HCT116 (cell line): ENCODE measurements at regions not wholly inside any gene's neighbourhood (a gene's known extent, or its start where the extent isn't known, plus 50 kb on each side); places are given as distances from the start of the nearest gene placed in this dataset.
A peak's percentile ranks its signal among the peaks of the same experiment; 100 is the strongest.

Experiments
- ATAC-seq: fragments of 200-7000 bp; cut with Tn5 transposase; 2 replicates; pipeline ENCODE4 v1.9.1; 2020; ENCODE audit warnings: mild to moderate bottlenecking, moderate library complexity
- BruUV-seq: library from RNA; stranded (reverse); fragments of 400-500 nt; replicated peaks from 2 replicates; lab custom pipeline; 2021; lab: Mats Ljungman, UMichigan
- CTCF ChIA-PET: fragments of 300-600 bp; sonication (Branson Sonifier 250); formaldehyde crosslinking; loops from one replicate; lab custom pipeline; 2021; ENCODE audit warnings: antibody characterized with exemption; lab: Charles Lee
- POLR2A ChIA-PET: fragments of 300-600, 350-600 bp; sonication (Branson Sonifier 250); formaldehyde crosslinking; loops from one replicate; lab custom pipeline; 2021; ENCODE audit warnings: antibody characterized with exemption; lab: Charles Lee
- RAD21 ChIA-PET, 2 experiments: fragments of 300-600 bp; sonication (Branson Sonifier 250); formaldehyde crosslinking; loops; one replicate each; lab custom pipeline; 2023; ENCODE audit warnings: low total read pairs in 2 of 2; ENCODE audit not compliant: uncharacterized antibody in 2 of 2, unreplicated experiment in 2 of 2, low non-redundant PET in 1 of 2; lab: Charles Lee
- DNase-seq: peaks from one replicate; pipeline ENCODE4 v3.0.0-alpha.2; 2010; ENCODE audit warnings: low read depth, low spot score
- H2AFZ ChIP-seq: fragments of 200-600 bp; shearing (Covaris generic), sonication (generic); 2 replicates; pipeline ENCODE4 v1.6.1; 2017; ENCODE audit warnings: low read depth, mixed run types, mixed read lengths, antibody characterized with exemption, low read length; ENCODE audit not compliant: poor library complexity, severe bottlenecking
- H3K27ac ChIP-seq: 2 replicates; pipeline ENCODE4 v1.5.1; 2012; ENCODE audit warnings: low read depth, low read length
- H3K27me3 ChIP-seq: fragments of 200-600 bp; sonication (generic); 2 replicates; pipeline ENCODE4 v1.6.1; 2016; ENCODE audit warnings: mixed run types, low read length, mixed read lengths; ENCODE audit not compliant: insufficient read depth
- H3K36me3 ChIP-seq, 2 experiments: fragments of 200-500 bp in 1 of 2; fragments of 200-600 bp in 1 of 2; sonication (Bioruptor generic) in 1 of 2; sonication (generic) in 1 of 2; 2 replicates each; pipeline versions ENCODE4 v1.5.1 to v1.6.1; 2014 to 2016; ENCODE audit warnings: low read length in 2 of 2, inconsistent platforms in 1 of 2, mixed read lengths in 1 of 2, mixed run types in 1 of 2; ENCODE audit not compliant: insufficient read depth in 2 of 2, control insufficient read depth in 1 of 2
- H3K4me1 ChIP-seq, 2 experiments: fragments of 200-600 bp in 1 of 2; sonication (generic) in 1 of 2; 2 replicates each; pipeline versions ENCODE4 v1.5.1 to v1.6.1; 2012 to 2017; ENCODE audit warnings: low read length in 2 of 2, inconsistent platforms in 1 of 2, mild to moderate bottlenecking in 1 of 2, mixed read lengths in 1 of 2, mixed run types in 1 of 2, moderate library complexity in 1 of 2; ENCODE audit not compliant: insufficient read depth in 2 of 2, control insufficient read depth in 1 of 2
- H3K4me2 ChIP-seq: fragments of 200-600 bp; sonication (generic); 2 replicates; pipeline ENCODE4 v1.6.1; 2017; ENCODE audit warnings: mixed run types, low read length, mixed read lengths
- H3K4me3 ChIP-seq, 2 experiments: fragments of 200-600 bp in 1 of 2; sonication (generic) in 1 of 2; replicated peaks in 1 of 2; 2 replicates each; pipeline ENCODE4 v1.5.1; 2011 to 2016; ENCODE audit warnings: low read length in 2 of 2, control low read depth in 1 of 2, low read depth in 1 of 2, mild to moderate bottlenecking in 1 of 2, mixed read lengths in 1 of 2, mixed run types in 1 of 2
- H3K79me2 ChIP-seq: fragments of 200-600 bp; sonication (generic); 2 replicates; pipeline ENCODE4 v1.6.1; 2017; ENCODE audit warnings: mild to moderate bottlenecking, mixed run types, low read length, moderate library complexity, mixed read lengths; ENCODE audit not compliant: insufficient read depth
- H3K9ac ChIP-seq: fragments of 200-600 bp; sonication (generic); 2 replicates; pipeline ENCODE4 v1.6.1; 2016; ENCODE audit warnings: low read length, mixed read lengths
- H3K9me2 ChIP-seq: fragments of 200-600 bp; sonication (generic), shearing (Covaris generic); 2 replicates; pipeline ENCODE4 v1.6.1; 2017; ENCODE audit warnings: mixed run types, mild to moderate bottlenecking, moderate library complexity; ENCODE audit not compliant: insufficient read depth
- H3K9me3 ChIP-seq, 2 experiments: fragments of 200-500 bp in 1 of 2; fragments of 200-600 bp in 1 of 2; sonication (Bioruptor generic) in 1 of 2; sonication (generic) in 1 of 2; 2 replicates each; pipeline ENCODE4 v1.6.1; 2014 to 2017; ENCODE audit warnings: low read length in 2 of 2, mixed read lengths in 2 of 2, inconsistent platforms in 1 of 2, low read depth in 1 of 2, mild to moderate bottlenecking in 1 of 2, mixed run types in 1 of 2, moderate library complexity in 1 of 2; ENCODE audit not compliant: control insufficient read depth in 1 of 2, insufficient read depth in 1 of 2
- H4K20me1 ChIP-seq: fragments of 200-600 bp; sonication (generic), shearing (Covaris generic); 2 replicates; pipeline ENCODE4 v1.6.1; 2017; ENCODE audit warnings: mixed run types, mild to moderate bottlenecking, moderate library complexity; ENCODE audit not compliant: insufficient read depth
- CBX3 ChIP-seq: IDR thresholded peaks from 2 replicates; pipeline ENCODE4 v1.6.1; 2012; ENCODE audit warnings: low read depth
- CTCF ChIP-seq, 3 experiments: fragments of 200-600 bp in 1 of 3; sonication (generic) in 1 of 3; IDR thresholded peaks in 2 of 3; conservative IDR thresholded peaks in 1 of 3; 2 replicates each; pipeline ENCODE4 v1.5.1; 2012 to 2017; ENCODE audit warnings: low read depth in 2 of 3, low read length in 2 of 3, antibody characterized with exemption in 1 of 3, borderline replicate concordance in 1 of 3, control low read depth in 1 of 3, mild to moderate bottlenecking in 1 of 3, mixed read lengths in 1 of 3, mixed run types in 1 of 3, moderate library complexity in 1 of 3; ENCODE audit not compliant: insufficient read depth in 1 of 3
- EZH2phosphoT487 ChIP-seq: fragments of 200-600 bp; IDR thresholded peaks from 2 replicates; pipeline ENCODE4 v1.6.1; 2018; ENCODE audit warnings: antibody characterized with exemption, borderline replicate concordance
- FOSL1 ChIP-seq: IDR thresholded peaks from 2 replicates; pipeline ENCODE4 v1.6.1; 2012; ENCODE audit warnings: low read depth
- JUND ChIP-seq: IDR thresholded peaks from 2 replicates; pipeline ENCODE4 v1.6.1; 2012
- MAX ChIP-seq: IDR thresholded peaks from 2 replicates; pipeline ENCODE4 v1.6.1; 2012
- POLR2A ChIP-seq: IDR thresholded peaks from 2 replicates; pipeline ENCODE4 v1.7.0; 2011; ENCODE audit warnings: borderline replicate concordance; ENCODE audit not compliant: insufficient read depth, insufficient read length; ENCODE audit errors: extremely low read depth
- POLR2AphosphoS5 ChIP-seq: IDR thresholded peaks from 2 replicates; pipeline ENCODE4 v1.6.1; 2011; ENCODE audit warnings: mild to moderate bottlenecking, low read depth, low read length, moderate library complexity
- RAD21 ChIP-seq: IDR thresholded peaks from 2 replicates; pipeline ENCODE4 v1.6.1; 2012; ENCODE audit warnings: low read depth, mild to moderate bottlenecking
- TCF7L2 ChIP-seq: IDR thresholded peaks from 2 replicates; pipeline ENCODE4 v1.7.0; 2011; ENCODE audit warnings: borderline replicate concordance, inconsistent platforms; ENCODE audit not compliant: insufficient read depth, insufficient read length; ENCODE audit errors: extremely low read depth
- YY1 ChIP-seq: IDR thresholded peaks from 2 replicates; pipeline ENCODE4 v1.6.1; 2011; ENCODE audit warnings: low read length, low read depth, moderate library complexity, mild to moderate bottlenecking; ENCODE audit not compliant: insufficient replicate concordance; ENCODE audit errors: extremely low read depth
- ZNF274 ChIP-seq: fragments of 200-500 bp; sonication (Bioruptor generic); IDR thresholded peaks from 2 replicates; pipeline ENCODE4 v1.6.1; 2014; ENCODE audit warnings: mild to moderate bottlenecking, low read depth, low read length, inconsistent platforms
- intact Hi-C: fragments of 100-400 bp; cut with micrococcal nuclease; formaldehyde crosslinking; loops from 2 replicates; pipeline ENCODE4 v1.10.0; 2022

GRCh38 chr19:46928951-46929350 is 68.2 kb downstream of the ARHGAP35 start:
- peaks cover 39 to 67% of the 10 kb centered on the region in 2 experiments for H3K4me1 ChIP-seq
- TF ChIP-seq RAD21 (peak; percentile 15; the same call in 1 of the 2 replicates), ZNF274 (no peak), CTCF (IDR thresholded peaks at IDR 0.05 in 2 of 3, conservative IDR thresholded peaks at IDR 0.05 in 1 of 3; ENCODE audit: borderline replicate concordance in 1 of 3, insufficient read depth in 1 of 3, low read depth in 2 of 3, low read length in 2 of 3) (peak; percentile 9 to 41 (median 18); a peak in 3 of 6 replicates)
- no TSS peak for BruUV-seq

GRCh38 chr19:46931202-46931601 is 70.4 kb downstream of the ARHGAP35 start:
- no peak overlapping the region for H3K27ac ChIP-seq

More at GRCh38 chr19:46928951-46929350, 68.2 kb downstream of the ARHGAP35 start:
- Histone ChIP-seq H3K27me3 (no peaks in the 10 kb centered on the region), H3K4me3 (no peak overlapping the region), H3K4me2 (no peak overlapping the region), H4K20me1 (no peaks in the 10 kb centered on the region), H3K9me2 (no peaks in the 10 kb centered on the region), H3K36me3 (no peaks in the 10 kb centered on the region), H3K27ac (no peak overlapping the region), H3K9ac (no peak overlapping the region), H2AFZ (no peak overlapping the region), H3K79me2 (peaks cover 94% of the 10 kb centered on the region), H3K9me3 (no peaks in the 10 kb centered on the region)
- ATAC-seq (no peak), DNase-seq (no peak)
- ChIA-PET POLR2A (no interaction called here), CTCF (interaction anchor here (0.6 kb wide), 1 partner anchor 36 kb away, joined by 3 read pairs; no protein-coding TSS in a partner anchor), RAD21 (no interaction called here)
- intact Hi-C loops, result no loop called here

More at GRCh38 chr19:46931202-46931601, 70.4 kb downstream of the ARHGAP35 start:
- H3K9me3 ChIP-seq, result no peaks in the 10 kb centered on the region
- RAD21 ChIA-PET, result no interaction called here
- CTCF ChIA-PET, result no interaction called here
- POLR2A ChIA-PET, result no interaction called here
- peaks cover 91% of the 10 kb centered on the region for H3K79me2 ChIP-seq
- H4K20me1 ChIP-seq, result no peaks in the 10 kb centered on the region
- intact Hi-C loops, result no loop called here
- no TSS peak for BruUV-seq
- no peaks in the 10 kb centered on the region for H3K9me2 ChIP-seq
- ATAC-seq (no peak), DNase-seq (no peak)
- no peaks in the 10 kb centered on the region for H3K36me3 ChIP-seq
- peaks cover 17 to 57% of the 10 kb centered on the region in 2 experiments for H3K4me1 ChIP-seq
- no peak for TF ChIP-seq EZH2phosphoT487
- no peak for TF ChIP-seq POLR2A
- no peak for TF ChIP-seq MAX
- no peak for TF ChIP-seq CBX3
- no peak for TF ChIP-seq YY1
- no peak for TF ChIP-seq FOSL1
- no peak for TF ChIP-seq POLR2AphosphoS5
- no peak for TF ChIP-seq JUND
- no peak for TF ChIP-seq TCF7L2
- H2AFZ ChIP-seq, result no peak overlapping the region
- H3K27me3 ChIP-seq, result no peaks in the 10 kb centered on the region
- H3K4me2 ChIP-seq, result peak overlapping the region; percentile 38; the same call in 1 of the 2 replicates
- H3K4me3 ChIP-seq, result no peak overlapping the region
- no peak overlapping the region for H3K9ac ChIP-seq
